Ovary (tissue), 7 donors: ENCODE measurements at regions not wholly inside any gene's neighbourhood (a gene's known extent, or its start where the extent isn't known, plus 50 kb on each side); places are given as distances from the start of the nearest gene placed in this dataset.

ENCODE experiments used
- DNase-seq, 5 donors: peaks; one replicate each; pipeline ENCODE4 v3.0.0-alpha.2; 2019 to 2020
- H3K27ac ChIP-seq, 2 donors: fragments of 200-600 bp; one replicate each; pipeline versions ENCODE4 v1.5.1 to v1.8.0; 2019 to 2022
- H3K27me3 ChIP-seq: fragments of 200-600 bp; one replicate; pipeline ENCODE4 v1.8.0; 2022
- H3K36me3 ChIP-seq: fragments of 200-600 bp; sonication (generic); one replicate; pipeline ENCODE4 v1.5.1; 2019
- H3K4me1 ChIP-seq: one replicate; pipeline ENCODE4 v1.8.1; 2013; ENCODE audit warnings: mild to moderate bottlenecking, moderate library complexity; ENCODE audit not compliant: insufficient read depth
- H3K4me3 ChIP-seq: fragments of 200-600 bp; sonication (generic); one replicate; pipeline ENCODE4 v1.5.1; 2017
- H3K9me3 ChIP-seq, 2 donors: fragments of 200-600 bp in 1 of 2; sonication (generic) in 1 of 2; one replicate each; pipeline versions ENCODE4 v1.5.1 to v1.8.1; 2013 to 2019; ENCODE audit warnings: mild to moderate bottlenecking in 1 of 2, moderate library complexity in 1 of 2
- CTCF ChIP-seq, 3 donors: fragments of 450-650 bp in 2 of 3; fragments of 200-600 bp in 1 of 3; IDR thresholded peaks; one replicate each; pipeline versions ENCODE4 v1.5.1 to v1.8.0; 2016 to 2022; ENCODE audit warnings: antibody characterized with exemption in 3 of 3, mild to moderate bottlenecking in 1 of 3
- EP300 ChIP-seq: sonication (generic); formaldehyde crosslinking; IDR thresholded peaks from one replicate; pipeline ENCODE4 v1.6.1; 2017; ENCODE audit warnings: antibody characterized with exemption
- POLR2A ChIP-seq: fragments of 450-650 bp; IDR thresholded peaks from one replicate; pipeline ENCODE4 v1.6.1; 2017; ENCODE audit warnings: antibody characterized with exemption, mild to moderate bottlenecking, moderate library complexity
- WGBS, 3 donors: extraction: QIAGEN DNeasy Blood & Tissue Kit in 1 of 3; methylation state at CpG; one replicate each; pipeline versions ENCODE4 v1.1.5 to v1.1.7; 2013 to 2017; 5-methylcytosine and 5-hydroxymethylcytosine counted together
- intact Hi-C, 4 donors: fragments of 100-400 bp; cut with DNase I; formaldehyde crosslinking; loops; one replicate each; pipeline versions ENCODE4 v1.11.0 to v1.15.1; 2022 to 2023
- donor health status: DM: no; HTN: no; CAD: no; lungs with moderate emphysema.
- donor health status: DM: no; HTN: no; CAD: no.
- donor health status: Bipolar disorder and iron deficiency.
- donor health status: DM: no; HTN: no; CAD: no.
- donor health status: DM: yes; HTN: yes; CAD: no.

- 3 to 6% (median 5%) methylated on average over 3 of the region's 3 CpGs for WGBS, 3 donors
- intact Hi-C loops, result no loop called here
Observed at GRCh38 chr4:187006189-187006618, 282.5 kb upstream of the FAT1 start.

GRCh38 chr4:187010052-187010451 is 286.4 kb upstream of the FAT1 start:
- 55 to 73% (median 57%) methylated on average over 3 of the region's 3 CpGs for WGBS, 3 donors
- no peaks in the 10 kb centered on the region for H3K9me3 ChIP-seq
- no peak overlapping the region for H3K4me3 ChIP-seq
- TF ChIP-seq CTCF (IDR thresholded peaks at IDR 0.05) (no peak), EP300 (no peak)
- no peak overlapping the region for H3K27ac ChIP-seq
- H3K4me1 ChIP-seq, result no peaks in the 10 kb centered on the region
- DNase-seq, result no peak
- H3K27me3 ChIP-seq, result no peaks in the 10 kb centered on the region
- no peaks in the 10 kb centered on the region for H3K36me3 ChIP-seq
- intact Hi-C loops, result no loop called here

More at GRCh38 chr4:187006189-187006618, 282.5 kb upstream of the FAT1 start:
- Histone ChIP-seq H3K36me3 (no peaks in the 10 kb centered on the region), H3K4me3 (no peak overlapping the region), H3K9me3 (no peaks in the 10 kb centered on the region), H3K27me3 (no peaks in the 10 kb centered on the region), H3K27ac (no peak overlapping the region), H3K4me1 (no peaks in the 10 kb centered on the region)
- no peak for DNase-seq
- TF ChIP-seq CTCF (IDR thresholded peaks at IDR 0.05) (no peak), EP300 (no peak), POLR2A (no peak)

- Histone ChIP-seq H3K27ac (no peak overlapping the region), H3K4me1 (no peaks in the 10 kb centered on the region), H3K27me3 (no peaks in the 10 kb centered on the region), H3K4me3 (no peak overlapping the region), H3K36me3 (no peaks in the 10 kb centered on the region), H3K9me3 (no peaks in the 10 kb centered on the region)
- DNase-seq, result no peak
- 77 to 86% (median 83%) methylated on average over 3 of the region's 3 CpGs for WGBS, 3 donors
- TF ChIP-seq CTCF (IDR thresholded peaks at IDR 0.05), result no peak
- TF ChIP-seq POLR2A, result no peak
- no peak for TF ChIP-seq EP300
- intact Hi-C loops, result no loop called here
Observed at GRCh38 chr4:187016101-187016500, 292.4 kb upstream of the FAT1 start.

GRCh38 chr4:187017147-187017546 is 293.5 kb upstream of the FAT1 start:
- Histone ChIP-seq H3K36me3 (no peaks in the 10 kb centered on the region), H3K4me3 (no peak overlapping the region), H3K27me3 (no peaks in the 10 kb centered on the region), H3K4me1 (no peaks in the 10 kb centered on the region), H3K27ac (no peak overlapping the region), H3K9me3 (no peaks in the 10 kb centered on the region)
- intact Hi-C loops, result no loop called here
- TF ChIP-seq CTCF (IDR thresholded peaks at IDR 0.05) (no peak), POLR2A (no peak), EP300 (no peak)
- no peak for DNase-seq
- 49 to 58% (median 49%) methylated on average over 3 of the region's 3 CpGs for WGBS, 3 donors

- no peak for DNase-seq
- no peaks in the 10 kb centered on the region for H3K27me3 ChIP-seq
- 90 to 93% (median 91%) methylated on average over 8 of the region's 8 CpGs for WGBS, 3 donors
- no peak overlapping the region for H3K4me3 ChIP-seq
- no peaks in the 10 kb centered on the region for H3K4me1 ChIP-seq
- TF ChIP-seq POLR2A (no peak), CTCF (IDR thresholded peaks at IDR 0.05) (no peak), EP300 (no peak)
- H3K36me3 ChIP-seq, result no peaks in the 10 kb centered on the region
- intact Hi-C loops, result no loop called here
- H3K27ac ChIP-seq, result no peak overlapping the region
- H3K9me3 ChIP-seq, result no peaks in the 10 kb centered on the region
Observed at GRCh38 chr4:187019896-187020295, 296.2 kb upstream of the FAT1 start.
